Endothelial cell of umbilical vein (primary cell): ENCODE measurements at regions not wholly inside any gene's neighbourhood (a gene's known extent, or its start where the extent isn't known, plus 50 kb on each side); places are given as distances from the start of the nearest gene placed in this dataset.

ENCODE experiments used
- BruUV-seq: library from RNA; stranded (reverse); fragments of 400-500 nt; replicated peaks from 2 replicates; lab custom pipeline; 2021; lab: Mats Ljungman, UMichigan
- CTCF ChIA-PET: fragments of 300-600, 350-600 bp; sonication (Branson Sonifier 250); formaldehyde crosslinking; loops from one replicate; lab custom pipeline; 2021; ENCODE audit warnings: antibody characterized with exemption, inconsistent platforms; lab: Charles Lee
- POLR2A ChIA-PET: fragments of 300-600, 350-600 bp; sonication (Branson Sonifier 250); formaldehyde crosslinking; loops from one replicate; lab custom pipeline; 2021; ENCODE audit warnings: antibody characterized with exemption, inconsistent platforms; lab: Charles Lee
- DNase-seq: peaks from one replicate; pipeline ENCODE4 v3.0.0-alpha.2; 2011; ENCODE audit warnings: low read depth, low spot score
- FAIRE-seq: peaks from 2 replicates; lab custom pipeline; 2011; peaks lifted over from hg19 to GRCh38; lab: Jason Lieb, UNC
- H2AFZ ChIP-seq: 2 replicates; pipeline ENCODE4 v1.6.0; 2012; ENCODE audit warnings: low read depth, low read length, control low read depth, inconsistent platforms
- H3K27ac ChIP-seq: 2 replicates; pipeline ENCODE4 v1.5.1; 2011; ENCODE audit warnings: low read depth, mild to moderate bottlenecking, control low read depth, low read length, moderate library complexity; ENCODE audit not compliant: insufficient read depth
- H3K27me3 ChIP-seq, 2 experiments: 2 replicates each; pipeline versions ENCODE4 v1.6.0 to v1.6.1; 2011; ENCODE audit warnings: low read length in 2 of 2, mixed read lengths in 1 of 2; ENCODE audit not compliant: control insufficient read depth in 2 of 2, insufficient read depth in 2 of 2
- H3K36me3 ChIP-seq, 2 experiments: 2 replicates in 1 of 2; 3 replicates in 1 of 2; pipeline ENCODE4 v1.5.1; 2011; ENCODE audit warnings: low read length in 2 of 2, mild to moderate bottlenecking in 1 of 2, moderate library complexity in 1 of 2; ENCODE audit not compliant: control insufficient read depth in 2 of 2, insufficient read depth in 2 of 2; ENCODE audit errors: extremely low read depth in 1 of 2
- H3K4me1 ChIP-seq: 3 replicates; pipeline ENCODE4 v1.5.1; 2011; ENCODE audit warnings: mild to moderate bottlenecking, low read length; ENCODE audit not compliant: control insufficient read depth, insufficient read depth; ENCODE audit errors: extremely low read depth
- H3K4me2 ChIP-seq: 2 replicates; pipeline ENCODE4 v1.6.1; 2011; ENCODE audit warnings: low read length, control low read depth, mixed read lengths; ENCODE audit not compliant: insufficient read depth
- H3K4me3 ChIP-seq, 3 experiments: fragments of 200-600 bp in 1 of 3; sonication (generic), shearing (Covaris generic) in 1 of 3; replicated peaks in 1 of 3; 2 replicates each; pipeline ENCODE4 v1.5.1; 2011 to 2016; ENCODE audit warnings: control low read depth in 3 of 3, low read length in 3 of 3, mild to moderate bottlenecking in 2 of 3, inconsistent platforms in 1 of 3, low read depth in 1 of 3, moderate library complexity in 1 of 3; ENCODE audit not compliant: insufficient read depth in 1 of 3
- H3K79me2 ChIP-seq: 2 replicates; pipeline ENCODE4 v1.6.0; 2012; ENCODE audit warnings: low read length, inconsistent platforms; ENCODE audit not compliant: control insufficient read depth, insufficient read depth
- H3K9ac ChIP-seq: replicated peaks from 2 replicates; pipeline ENCODE3; 2011; ENCODE audit warnings: low read length, control low read depth; ENCODE audit not compliant: insufficient read depth; ENCODE audit errors: extremely low read depth
- H3K9me1 ChIP-seq: replicated peaks from 3 replicates; pipeline ENCODE4 v1.6.0; 2011; ENCODE audit warnings: mild to moderate bottlenecking, low read length; ENCODE audit not compliant: control insufficient read depth, insufficient read depth; ENCODE audit errors: extremely low read depth
- H3K9me3 ChIP-seq: replicated peaks from 2 replicates; pipeline ENCODE4 v1.5.1; 2012; ENCODE audit warnings: low read length, inconsistent platforms; ENCODE audit not compliant: control insufficient read depth, insufficient read depth
- H4K20me1 ChIP-seq: replicated peaks from 2 replicates; pipeline ENCODE3; 2011; ENCODE audit warnings: mild to moderate bottlenecking, low read length; ENCODE audit not compliant: control insufficient read depth, insufficient read depth; ENCODE audit errors: extremely low read depth
- EZH2 ChIP-seq: IDR thresholded peaks from 2 replicates; pipeline ENCODE4 v1.6.1; 2012; ENCODE audit warnings: borderline replicate concordance, low read depth, mild to moderate bottlenecking, moderate library complexity, low read length, inconsistent platforms; ENCODE audit not compliant: severe bottlenecking
- FOS ChIP-seq: IDR thresholded peaks from 2 replicates; pipeline ENCODE4 v1.6.1; 2011; ENCODE audit warnings: mild to moderate bottlenecking, low read length, moderate library complexity, borderline replicate concordance; ENCODE audit not compliant: insufficient read depth
- GATA2 ChIP-seq: IDR thresholded peaks from 2 replicates; pipeline ENCODE4 v1.7.0; 2011; ENCODE audit warnings: low read depth, mild to moderate bottlenecking, moderate library complexity, mixed read lengths, low read length; ENCODE audit not compliant: insufficient read length, insufficient read depth
- JUN ChIP-seq: IDR thresholded peaks from 2 replicates; pipeline ENCODE4 v1.6.1; 2011; ENCODE audit warnings: borderline replicate concordance, low read depth; ENCODE audit not compliant: insufficient read length, insufficient read depth
- MYC ChIP-seq: IDR thresholded peaks from one replicate; pipeline ENCODE4 v1.6.1; 2011; ENCODE audit warnings: mild to moderate bottlenecking, low read depth, low read length
- POLR2A ChIP-seq: IDR thresholded peaks from 2 replicates; pipeline ENCODE4 v1.6.1; 2012; ENCODE audit warnings: low read depth, mild to moderate bottlenecking, control low read depth, low read length
- POLR2AphosphoS5 ChIP-seq: IDR thresholded peaks from 2 replicates; pipeline ENCODE4 v1.6.1; 2012; ENCODE audit warnings: low read depth, mild to moderate bottlenecking, control low read depth, low read length, moderate library complexity; ENCODE audit not compliant: insufficient read depth
- dilution Hi-C: fragments of 300-500 bp; cut with MboI; formaldehyde crosslinking; loops from one replicate; pipeline ENCODE4 v1.15.0; 2019; ENCODE audit warnings: low sequenced_read_pairs; ENCODE audit not compliant: extremely low pct_ligation_motif_present
- intact Hi-C: fragments of 100-400 bp; cut with micrococcal nuclease; formaldehyde crosslinking; loops from one replicate; pipeline ENCODE4 v1.10.0; 2022
- TF ChIP-seq, protein P1 (sequence below): IDR thresholded peaks from 2 replicates; pipeline ENCODE4 v1.6.1; 2011; ENCODE audit not compliant: insufficient read depth, insufficient read length
- TF ChIP-seq, protein P2 (sequence below), 2 donors: IDR thresholded peaks; 1 replicate in 1 of 2; 2 replicates in 1 of 2; pipeline ENCODE4 v1.5.1; 2011; ENCODE audit warnings: low read length in 2 of 2, mild to moderate bottlenecking in 2 of 2, moderate library complexity in 2 of 2, control low read depth in 1 of 2, inconsistent platforms in 1 of 2, low read depth in 1 of 2; ENCODE audit not compliant: insufficient read depth in 1 of 2; ENCODE audit errors: extremely low read depth in 1 of 2

DNA sequence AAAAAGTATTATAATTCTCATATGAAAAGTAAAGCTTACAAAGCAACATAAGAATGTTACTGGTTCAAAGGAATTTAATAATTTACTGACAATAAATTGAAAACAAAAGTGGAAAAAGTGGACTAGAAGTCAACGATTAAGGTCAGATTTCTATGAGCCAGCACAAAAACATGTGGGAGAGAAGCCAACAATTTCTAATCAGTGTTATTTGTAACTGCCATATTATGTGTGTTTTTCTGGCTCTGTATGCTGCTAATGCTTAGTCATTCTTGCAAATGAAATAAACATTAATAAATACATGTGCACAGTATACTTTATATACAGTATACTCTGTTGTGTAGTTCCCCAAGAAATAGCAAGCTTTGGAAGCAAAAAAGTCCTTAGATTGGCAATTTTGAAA lies 301.3 kb upstream of the RGPD4 start:
- no peaks in the 10 kb centered on the region for H3K79me2 ChIP-seq
- H3K36me3 ChIP-seq: no peaks in the 10 kb centered on the region
- TF ChIP-seq FOS: no peak
- TF ChIP-seq, protein P1, sequence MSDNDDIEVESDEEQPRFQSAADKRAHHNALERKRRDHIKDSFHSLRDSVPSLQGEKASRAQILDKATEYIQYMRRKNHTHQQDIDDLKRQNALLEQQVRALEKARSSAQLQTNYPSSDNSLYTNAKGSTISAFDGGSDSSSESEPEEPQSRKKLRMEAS: no peak
- TF ChIP-seq POLR2A: no peak
- no peak for TF ChIP-seq POLR2AphosphoS5
- no peak for TF ChIP-seq EZH2
- no peak for TF ChIP-seq GATA2
- no peak for TF ChIP-seq JUN
- no peak for TF ChIP-seq MYC
- TF ChIP-seq, protein P2, sequence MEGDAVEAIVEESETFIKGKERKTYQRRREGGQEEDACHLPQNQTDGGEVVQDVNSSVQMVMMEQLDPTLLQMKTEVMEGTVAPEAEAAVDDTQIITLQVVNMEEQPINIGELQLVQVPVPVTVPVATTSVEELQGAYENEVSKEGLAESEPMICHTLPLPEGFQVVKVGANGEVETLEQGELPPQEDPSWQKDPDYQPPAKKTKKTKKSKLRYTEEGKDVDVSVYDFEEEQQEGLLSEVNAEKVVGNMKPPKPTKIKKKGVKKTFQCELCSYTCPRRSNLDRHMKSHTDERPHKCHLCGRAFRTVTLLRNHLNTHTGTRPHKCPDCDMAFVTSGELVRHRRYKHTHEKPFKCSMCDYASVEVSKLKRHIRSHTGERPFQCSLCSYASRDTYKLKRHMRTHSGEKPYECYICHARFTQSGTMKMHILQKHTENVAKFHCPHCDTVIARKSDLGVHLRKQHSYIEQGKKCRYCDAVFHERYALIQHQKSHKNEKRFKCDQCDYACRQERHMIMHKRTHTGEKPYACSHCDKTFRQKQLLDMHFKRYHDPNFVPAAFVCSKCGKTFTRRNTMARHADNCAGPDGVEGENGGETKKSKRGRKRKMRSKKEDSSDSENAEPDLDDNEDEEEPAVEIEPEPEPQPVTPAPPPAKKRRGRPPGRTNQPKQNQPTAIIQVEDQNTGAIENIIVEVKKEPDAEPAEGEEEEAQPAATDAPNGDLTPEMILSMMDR (IDR thresholded peaks at IDR 0.05; ENCODE audit: extremely low read depth in 1 of 2, insufficient read depth in 1 of 2, low read depth in 1 of 2, low read length in 2 of 2): no peak
- H3K9me3 ChIP-seq: peaks cover 4% of the 10 kb centered on the region
- no peak overlapping the region for H3K27ac ChIP-seq
- BruUV-seq: no TSS peak
- no peak overlapping the region for H3K4me3 ChIP-seq
- FAIRE-seq (no peak), DNase-seq (no peak)
- no peaks in the 10 kb centered on the region for H3K27me3 ChIP-seq
- H3K9ac ChIP-seq: no peak overlapping the region
- no peak overlapping the region for H2AFZ ChIP-seq
- H4K20me1 ChIP-seq: no peaks in the 10 kb centered on the region
- intact Hi-C loops: no loop called here
- H3K4me1 ChIP-seq: no peaks in the 10 kb centered on the region
- CTCF ChIA-PET: no interaction called here
- H3K4me2 ChIP-seq: no peak overlapping the region
- POLR2A ChIA-PET: no interaction called here
- dilution Hi-C loops: no loop called here
- no peaks in the 10 kb centered on the region for H3K9me1 ChIP-seq
